ENCODE measurements at regions not wholly inside any gene's neighbourhood (a gene's known extent, or its start where the extent isn't known, plus 50 kb on each side); places are given as distances from the start of the nearest gene placed in this dataset.

GRCh38 chr11:41789376-41789775 is 329.9 kb upstream of the LRRC4C start:
- TF ChIP-seq GRHL1 (CRISPR knock-in tag; conservative IDR thresholded peaks at IDR 0.05): no peak
- TF ChIP-seq ZNF138 (CRISPR knock-in tag; IDR thresholded peaks at IDR 0.05; ENCODE audit: low read depth): no peak
- TF ChIP-seq POLR2A (IDR thresholded peaks at IDR 0.05; ENCODE audit: insufficient read depth in 1 of 2, low read depth in 2 of 2, low read length in 2 of 2): no peak
- TF ChIP-seq SMC3 (IDR thresholded peaks at IDR 0.05; ENCODE audit: low read length): no peak
- TF ChIP-seq ATF2 (CRISPR knock-in tag; IDR thresholded peaks at IDR 0.05): no peak
- TF ChIP-seq RBM22 (optimal IDR thresholded peaks at IDR 0.05; ENCODE audit: low read length): no peak
